GM12873 (cell line): ENCODE measurements at regions not wholly inside any gene's neighbourhood (a gene's known extent, or its start where the extent isn't known, plus 50 kb on each side); places are given as distances from the start of the nearest gene placed in this dataset.

Experiments
- TF ChIP-seq, protein P1 (sequence below): IDR thresholded peaks from 2 replicates; pipeline ENCODE4 v1.5.1; 2012; ENCODE audit warnings: low read depth, mild to moderate bottlenecking, moderate library complexity, low read length, control low read depth; ENCODE audit not compliant: insufficient read depth; ENCODE audit errors: missing control alignments

DNA sequence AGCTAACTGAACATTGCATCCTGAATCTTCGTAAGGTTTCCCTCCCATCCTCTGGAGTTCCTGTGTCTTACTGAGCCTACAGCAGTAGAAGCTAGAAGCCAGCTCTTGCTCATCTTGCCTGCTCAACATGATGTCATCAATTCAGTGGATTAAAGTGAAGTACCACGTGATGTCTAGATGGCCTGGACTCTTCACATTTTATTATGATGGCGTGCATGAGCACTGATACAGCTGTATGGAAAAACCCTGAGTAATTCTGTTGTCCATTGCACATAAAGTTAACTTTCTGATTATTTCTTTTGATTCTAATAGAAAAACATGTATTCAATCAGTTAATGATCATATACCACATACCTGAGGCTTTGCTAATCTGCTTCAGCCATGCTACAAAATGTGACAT is 2387.7 kb upstream of the TENM3 start:
- TF ChIP-seq, protein P1, sequence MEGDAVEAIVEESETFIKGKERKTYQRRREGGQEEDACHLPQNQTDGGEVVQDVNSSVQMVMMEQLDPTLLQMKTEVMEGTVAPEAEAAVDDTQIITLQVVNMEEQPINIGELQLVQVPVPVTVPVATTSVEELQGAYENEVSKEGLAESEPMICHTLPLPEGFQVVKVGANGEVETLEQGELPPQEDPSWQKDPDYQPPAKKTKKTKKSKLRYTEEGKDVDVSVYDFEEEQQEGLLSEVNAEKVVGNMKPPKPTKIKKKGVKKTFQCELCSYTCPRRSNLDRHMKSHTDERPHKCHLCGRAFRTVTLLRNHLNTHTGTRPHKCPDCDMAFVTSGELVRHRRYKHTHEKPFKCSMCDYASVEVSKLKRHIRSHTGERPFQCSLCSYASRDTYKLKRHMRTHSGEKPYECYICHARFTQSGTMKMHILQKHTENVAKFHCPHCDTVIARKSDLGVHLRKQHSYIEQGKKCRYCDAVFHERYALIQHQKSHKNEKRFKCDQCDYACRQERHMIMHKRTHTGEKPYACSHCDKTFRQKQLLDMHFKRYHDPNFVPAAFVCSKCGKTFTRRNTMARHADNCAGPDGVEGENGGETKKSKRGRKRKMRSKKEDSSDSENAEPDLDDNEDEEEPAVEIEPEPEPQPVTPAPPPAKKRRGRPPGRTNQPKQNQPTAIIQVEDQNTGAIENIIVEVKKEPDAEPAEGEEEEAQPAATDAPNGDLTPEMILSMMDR, result no peak

DNA sequence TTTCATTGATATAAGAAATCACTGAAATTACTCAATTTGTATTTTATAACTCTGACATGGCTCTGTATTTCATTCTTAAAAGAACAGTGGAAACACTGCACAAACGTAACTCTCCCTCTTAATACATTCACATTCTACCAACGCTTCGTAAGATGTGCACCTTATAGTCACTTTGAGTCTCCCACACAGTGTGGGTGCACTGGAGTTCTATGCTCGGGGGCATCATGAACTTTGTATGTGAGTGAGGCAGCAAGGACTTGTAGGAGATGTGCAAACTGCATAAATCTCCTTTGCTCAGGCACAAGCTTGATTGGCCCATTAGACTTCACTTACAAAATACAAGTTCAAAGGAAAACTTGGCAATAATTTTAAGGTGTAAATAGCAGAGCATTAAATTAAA is 2385.0 kb upstream of the TENM3 start:
- TF ChIP-seq, protein P1, result no peak

DNA sequence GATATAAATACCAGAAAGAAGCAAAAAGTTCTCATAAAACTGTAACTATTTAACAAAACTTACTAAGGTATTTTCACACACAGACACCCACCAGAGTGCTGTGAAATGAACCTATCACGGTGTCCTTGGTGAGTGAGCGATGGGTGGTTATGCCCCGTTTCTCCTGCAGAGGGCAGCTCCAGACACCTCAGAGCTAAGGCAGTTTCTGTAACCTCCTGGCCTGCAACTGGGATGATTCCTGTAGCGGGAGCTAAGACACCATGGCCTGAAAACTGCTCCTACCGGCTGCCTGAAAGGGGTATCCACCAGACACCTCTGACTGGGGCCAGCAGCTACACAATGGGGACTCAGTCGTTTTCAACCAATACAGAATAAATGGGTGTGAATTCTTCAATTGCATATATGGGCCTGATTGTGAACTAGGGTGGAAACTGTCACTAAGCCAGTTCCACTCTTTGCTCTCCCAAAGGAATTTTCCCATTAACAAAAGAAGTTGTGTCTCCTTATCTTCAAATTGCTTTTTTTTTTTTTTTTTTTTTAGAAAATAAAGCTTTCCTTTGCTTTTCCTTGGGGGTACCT is 2375.8 kb upstream of the TENM3 start:
- TF ChIP-seq, protein P1, result peak; percentile 93

DNA sequence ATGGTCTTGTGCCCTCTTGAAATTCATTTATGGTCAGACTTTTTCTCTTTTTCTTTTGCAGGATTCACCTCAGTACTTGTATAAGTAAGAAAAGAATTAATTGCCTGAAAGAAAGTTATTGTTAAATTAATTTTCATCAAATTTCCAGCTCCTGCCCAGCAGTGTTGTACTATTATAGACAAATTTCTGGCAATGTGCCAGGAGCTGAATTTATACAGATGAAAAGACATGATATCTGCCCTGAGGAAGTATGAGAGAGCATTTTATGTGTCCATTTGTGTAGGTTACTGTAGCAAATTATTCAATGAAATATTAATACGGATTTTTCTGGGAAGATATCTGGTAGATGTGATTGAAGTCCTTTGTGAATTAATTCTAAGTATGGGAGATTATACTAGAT is 2371.5 kb upstream of the TENM3 start:
- TF ChIP-seq, protein P1, result no peak

DNA sequence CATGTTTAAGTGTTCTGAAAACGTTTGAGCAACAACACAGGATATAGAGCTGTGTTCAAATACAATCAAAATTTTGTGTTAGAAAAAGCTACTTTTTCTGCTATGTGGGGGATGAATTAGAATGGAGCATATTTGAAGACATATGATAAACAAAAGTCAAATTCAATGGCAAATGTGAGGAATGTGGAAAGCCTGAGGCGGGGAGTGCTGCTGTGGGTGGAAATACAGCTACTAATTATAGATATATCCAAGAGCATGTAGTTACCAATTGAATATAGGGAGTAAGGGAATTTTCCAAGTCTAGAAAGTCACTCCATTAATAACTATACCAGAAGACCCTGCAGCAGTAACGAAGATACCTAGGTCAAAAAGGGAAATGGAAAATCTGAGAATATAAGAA is 2370.4 kb upstream of the TENM3 start:
- TF ChIP-seq, protein P1, result no peak

DNA sequence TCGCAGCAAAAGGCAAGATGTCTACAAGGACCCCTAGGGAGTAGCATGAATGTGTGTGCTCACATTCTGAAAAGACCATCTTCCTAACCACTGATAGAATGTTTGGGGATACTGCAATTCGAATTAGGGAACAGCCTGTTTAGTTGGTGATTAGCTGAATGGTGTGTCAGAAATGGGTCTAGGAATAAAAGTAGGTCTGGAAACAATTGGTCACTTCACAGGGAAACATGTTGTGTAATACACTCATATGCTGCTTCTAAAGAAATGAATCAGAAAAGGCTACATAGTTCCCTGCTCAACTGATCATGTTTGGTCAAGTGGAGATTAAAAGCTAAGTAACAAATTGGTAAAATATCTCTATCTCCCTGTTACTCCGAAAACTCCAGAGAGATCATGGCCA is 2362.4 kb upstream of the TENM3 start:
- TF ChIP-seq, protein P1, result no peak

DNA sequence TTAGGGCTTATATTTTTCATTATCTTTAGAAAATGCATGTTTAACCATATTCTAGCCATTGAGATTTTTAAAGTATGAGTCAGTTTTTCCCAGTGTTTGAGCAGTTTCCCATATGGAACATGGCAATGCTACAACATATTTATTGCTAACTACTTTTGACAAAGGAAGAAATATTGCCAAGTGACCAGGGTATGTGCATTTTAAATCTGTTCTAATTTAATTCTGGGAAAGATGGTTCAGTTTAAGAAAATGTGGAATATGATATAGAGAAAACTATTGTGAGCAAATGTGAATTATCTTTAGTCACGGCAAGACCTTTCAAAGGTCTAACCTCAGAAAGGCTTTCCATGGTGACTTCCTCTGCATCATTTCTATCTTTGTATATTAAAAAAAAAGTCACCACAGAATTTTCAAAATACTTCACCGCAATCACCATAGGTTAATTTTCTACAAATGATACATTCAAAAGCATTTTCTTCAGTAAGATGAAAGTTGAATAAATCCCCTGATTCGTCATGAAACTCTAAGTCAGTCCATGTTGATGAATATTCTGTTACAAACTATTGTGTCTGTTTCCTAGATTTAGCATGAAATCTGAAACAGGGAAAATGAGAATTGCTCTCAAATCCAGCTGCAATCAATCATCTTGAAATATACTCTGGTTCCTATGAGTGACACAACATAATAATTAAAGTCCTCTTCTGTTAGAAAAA is 2349.0 kb upstream of the TENM3 start:
- TF ChIP-seq, protein P1, result no peak
